NCI-H82 treated with DMSO at 0.1 percent for 48 hours (cell line): ENCODE measurements at regions not wholly inside any gene's neighbourhood (a gene's known extent, or its start where the extent isn't known, plus 50 kb on each side); places are given as distances from the start of the nearest gene placed in this dataset.
A peak's percentile ranks its signal among the peaks of the same experiment; 100 is the strongest.

Experiments
- DNase-seq: peaks from one replicate; lab custom pipeline; 2025; ENCODE audit not compliant: unreplicated experiment; lab: John Stamatoyannopoulos, UW

DNA sequence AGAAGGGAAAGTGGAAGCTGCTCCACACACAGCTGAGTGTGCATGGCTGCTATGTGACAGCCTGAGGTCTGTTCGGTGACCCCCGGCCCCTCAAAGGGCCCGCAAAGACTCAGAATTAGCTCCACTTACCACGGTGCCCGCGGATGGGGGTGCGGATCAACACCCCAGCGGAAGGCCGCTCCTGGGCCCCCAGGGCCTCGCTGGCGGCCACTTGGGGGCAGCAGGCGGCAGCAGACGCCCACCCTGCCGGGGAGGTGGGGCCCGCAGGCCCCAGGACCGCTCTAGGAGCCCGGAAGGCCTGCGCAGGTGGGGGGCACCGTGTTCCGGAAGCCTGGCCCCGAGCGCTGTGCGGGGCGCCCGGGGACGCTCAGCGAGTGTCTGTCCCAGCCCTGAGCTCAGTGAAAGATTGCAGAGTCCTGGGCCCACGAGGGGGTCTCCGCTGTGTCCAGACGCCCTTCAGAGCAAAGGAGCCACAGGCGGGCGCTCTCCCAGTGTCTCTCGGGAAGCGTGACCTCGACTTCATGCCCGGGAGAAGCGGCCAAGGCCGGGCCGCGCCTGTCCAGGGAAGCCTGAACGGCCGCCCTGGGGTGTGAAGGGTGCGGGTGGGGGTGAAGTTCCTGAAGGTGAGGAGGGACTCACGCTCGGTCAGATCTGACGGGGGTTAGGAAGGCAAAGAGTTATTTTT is 118.7 kb downstream of the VAPA start:
- no peak for DNase-seq

DNA sequence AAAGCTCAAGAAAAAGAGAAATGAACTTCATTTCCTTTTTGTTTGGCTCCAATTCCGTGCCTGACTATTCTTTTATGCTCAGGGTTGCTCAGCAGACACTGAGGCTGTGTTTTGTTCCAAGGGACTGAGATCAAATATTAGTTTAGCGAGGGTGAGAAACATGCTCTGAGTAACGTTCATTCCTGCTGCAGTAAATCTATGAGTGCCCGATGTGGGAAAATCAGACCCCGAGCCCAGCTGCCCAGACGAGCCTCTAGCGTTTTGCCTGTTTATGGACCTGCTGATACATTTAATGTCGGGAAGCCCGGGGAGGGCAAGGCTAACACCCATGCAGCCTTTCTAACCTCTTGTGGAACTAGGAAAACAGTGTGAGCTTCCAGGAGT is 119.2 kb downstream of the VAPA start:
- DNase-seq = no peak

DNA sequence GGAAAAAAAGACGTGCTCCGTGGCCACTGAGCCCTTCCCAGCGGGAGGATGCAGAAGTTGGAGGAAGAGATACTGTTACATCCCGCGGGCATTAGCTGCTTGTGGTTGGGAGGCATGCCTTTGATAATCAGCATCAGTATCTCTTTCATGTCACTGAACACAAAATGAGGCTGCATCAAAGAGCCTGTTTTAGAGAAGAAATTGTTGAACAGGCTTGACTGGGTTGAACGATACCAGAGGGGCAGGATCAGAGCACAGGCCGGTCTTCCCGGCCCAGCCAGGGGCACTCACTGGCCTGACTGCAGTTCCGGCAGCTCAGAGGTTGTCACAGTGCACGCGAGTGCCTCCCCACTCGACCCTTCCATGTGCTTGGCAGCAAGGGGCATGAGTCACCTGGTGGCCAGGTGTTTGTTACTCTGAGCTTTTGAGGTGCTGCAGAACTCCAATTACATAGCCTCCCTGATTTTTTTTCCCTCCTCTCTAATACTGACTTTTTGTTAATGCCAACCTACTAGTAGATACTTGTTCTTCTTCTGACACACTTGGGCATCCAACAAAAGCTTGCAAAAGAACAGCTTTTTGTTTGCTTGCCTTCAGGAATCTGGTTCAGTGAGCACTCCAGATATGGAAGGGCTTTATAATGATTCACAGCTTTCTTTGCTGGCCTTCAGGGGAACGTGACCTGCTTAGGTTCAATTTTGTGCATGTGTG is 121.6 kb downstream of the VAPA start:
- DNase-seq = no peak

DNA sequence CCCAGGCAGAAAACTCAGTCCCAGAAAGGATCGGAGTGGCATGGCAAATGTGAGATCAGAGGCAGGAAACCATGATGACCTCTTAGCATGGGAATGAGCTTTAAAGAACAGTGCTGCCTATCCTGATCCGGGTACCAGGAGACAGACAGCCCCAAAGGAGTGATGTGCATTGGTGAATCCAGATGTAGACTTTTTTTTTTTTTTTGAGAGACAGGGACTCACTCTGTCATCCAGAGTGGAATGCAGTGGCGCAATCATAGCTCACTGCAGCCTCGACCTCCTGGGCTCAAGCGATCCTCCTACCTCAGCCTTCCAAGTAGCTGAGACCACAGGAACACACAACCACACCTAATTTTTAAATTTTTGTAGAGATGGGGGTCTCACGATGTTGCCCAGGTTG is 122.7 kb downstream of the VAPA start:
- DNase-seq = no peak

DNA sequence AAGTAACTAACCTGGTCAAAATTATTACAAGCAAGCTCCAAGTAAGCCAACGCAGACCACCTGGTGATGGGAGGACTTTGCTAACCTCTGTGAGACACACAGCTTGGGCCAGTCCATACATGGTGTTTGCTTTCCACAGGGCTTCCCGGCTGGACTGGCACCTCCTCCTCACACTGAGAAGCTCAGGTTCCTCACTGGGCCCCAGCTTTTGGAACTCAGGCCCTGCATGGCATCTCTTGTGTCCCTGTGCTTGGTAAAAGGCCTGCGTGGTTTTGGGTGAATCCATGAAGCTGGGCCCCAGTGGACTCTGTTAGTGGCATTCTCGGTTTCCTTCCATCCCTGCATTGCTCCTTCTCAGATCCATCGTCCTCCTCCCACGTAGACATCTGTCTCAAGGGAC is 123.4 kb downstream of the VAPA start:
- no peak for DNase-seq

DNA sequence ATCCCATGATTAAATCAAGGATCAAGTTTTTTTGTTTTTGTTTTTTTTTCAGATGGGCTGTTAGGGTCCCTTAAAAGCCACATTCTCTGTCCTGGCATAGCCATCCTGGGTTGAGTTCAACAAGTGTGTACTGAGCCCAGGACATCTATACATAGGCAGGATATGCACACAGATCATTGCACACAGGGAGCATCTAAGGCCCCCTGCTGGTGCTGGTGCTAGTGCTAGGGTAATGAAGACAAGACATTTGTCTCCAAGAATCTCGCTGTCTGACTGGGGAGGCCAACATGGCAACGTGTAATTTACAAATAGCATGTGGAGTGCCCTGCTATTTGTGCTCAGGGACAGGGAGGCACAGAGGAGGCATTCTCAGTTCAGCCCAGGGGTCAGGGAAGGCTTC is 124.5 kb downstream of the VAPA start:
- DNase-seq = no peak

DNA sequence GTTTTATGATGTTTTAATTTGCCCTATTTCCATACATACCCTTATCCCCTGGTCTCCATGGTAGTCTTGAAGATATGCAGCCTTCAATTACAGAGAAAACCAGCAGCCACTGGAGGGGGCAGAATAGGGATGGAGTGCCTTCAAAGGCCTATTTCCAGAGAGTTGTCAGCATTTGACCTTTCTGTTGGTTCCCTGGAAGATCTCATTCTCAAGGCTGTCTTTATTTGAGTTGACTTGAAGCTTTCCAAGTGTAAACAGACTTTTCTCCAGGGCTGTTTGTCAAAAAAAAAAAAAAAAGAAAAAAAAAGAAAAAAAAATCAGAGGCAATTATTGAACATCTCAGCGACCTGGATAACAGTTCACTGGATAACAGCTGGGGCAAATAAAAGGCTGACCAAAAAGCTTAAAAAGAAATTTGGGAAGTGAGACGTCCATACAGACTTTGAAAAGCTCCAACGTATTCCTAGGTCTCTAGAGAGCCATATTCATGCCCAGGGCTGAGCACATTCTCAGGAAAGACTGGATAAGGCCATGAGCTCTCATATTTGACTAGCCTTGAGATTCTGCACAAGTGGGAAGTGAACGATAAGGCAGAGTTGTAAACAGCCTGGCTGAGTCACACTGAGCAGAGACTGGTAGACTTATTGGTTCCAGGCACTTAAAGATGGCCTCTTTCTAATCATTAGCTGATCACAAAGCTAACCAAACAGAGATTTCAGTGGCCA is 126.6 kb downstream of the VAPA start:
- DNase-seq = no peak

DNA sequence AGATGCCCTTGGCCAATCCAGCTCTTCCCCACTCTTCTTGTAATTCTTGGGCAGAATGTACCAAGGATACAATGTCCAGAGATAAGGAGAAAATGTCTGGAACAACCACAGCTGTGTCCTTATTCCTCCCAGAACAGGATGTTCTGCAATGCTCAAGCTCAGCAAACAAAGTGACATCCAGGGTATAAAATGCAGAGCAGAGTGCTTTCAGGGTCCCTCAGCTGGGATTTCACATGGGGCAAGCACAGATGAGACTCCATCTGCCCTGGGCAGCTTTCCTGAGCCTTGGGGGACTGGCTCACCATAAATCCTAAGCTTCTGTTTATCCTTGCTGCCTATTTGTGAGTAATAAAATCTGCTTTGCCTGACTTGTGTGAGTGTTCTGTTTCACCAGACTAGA is 127.4 kb downstream of the VAPA start:
- peak; percentile 49 for DNase-seq

DNA sequence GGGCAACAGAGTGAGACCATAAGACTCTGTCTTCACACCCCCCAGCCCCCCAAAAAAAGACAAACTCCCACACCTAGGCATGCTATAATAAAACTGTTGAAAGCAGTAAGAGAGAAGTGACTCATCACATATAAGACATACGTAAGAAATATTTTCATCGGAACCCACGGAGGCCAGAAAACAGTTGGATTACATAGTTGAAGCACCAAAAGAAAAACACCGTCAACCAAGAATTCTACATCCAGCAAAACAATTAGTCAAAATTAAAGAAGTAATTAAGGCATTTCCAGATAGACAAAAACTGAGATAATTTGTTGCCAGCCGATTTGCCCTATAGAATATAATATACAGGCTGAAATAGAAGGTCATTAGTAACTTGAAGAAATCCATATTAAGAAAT is 128.7 kb downstream of the VAPA start:
- no peak for DNase-seq

DNA sequence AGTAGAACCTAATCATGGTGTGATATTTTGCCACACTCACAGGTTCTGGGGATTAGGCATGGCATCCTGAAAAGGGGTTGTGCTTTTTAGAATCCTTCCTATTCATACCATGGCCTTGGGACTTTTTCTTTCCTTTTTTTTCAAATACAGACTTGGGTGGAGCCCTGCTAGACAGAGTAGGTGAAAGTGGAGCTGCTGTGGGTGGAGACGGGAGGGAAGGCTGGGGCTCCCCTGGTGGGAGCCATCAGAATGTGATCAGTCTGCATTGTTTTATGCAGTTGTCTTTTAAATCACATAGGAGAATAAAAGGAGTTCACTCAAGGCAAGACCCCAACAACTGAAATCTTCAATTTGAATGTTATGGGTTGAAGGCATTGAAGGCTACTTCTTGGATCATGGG is 130.2 kb downstream of the VAPA start:
- no peak for DNase-seq

DNA sequence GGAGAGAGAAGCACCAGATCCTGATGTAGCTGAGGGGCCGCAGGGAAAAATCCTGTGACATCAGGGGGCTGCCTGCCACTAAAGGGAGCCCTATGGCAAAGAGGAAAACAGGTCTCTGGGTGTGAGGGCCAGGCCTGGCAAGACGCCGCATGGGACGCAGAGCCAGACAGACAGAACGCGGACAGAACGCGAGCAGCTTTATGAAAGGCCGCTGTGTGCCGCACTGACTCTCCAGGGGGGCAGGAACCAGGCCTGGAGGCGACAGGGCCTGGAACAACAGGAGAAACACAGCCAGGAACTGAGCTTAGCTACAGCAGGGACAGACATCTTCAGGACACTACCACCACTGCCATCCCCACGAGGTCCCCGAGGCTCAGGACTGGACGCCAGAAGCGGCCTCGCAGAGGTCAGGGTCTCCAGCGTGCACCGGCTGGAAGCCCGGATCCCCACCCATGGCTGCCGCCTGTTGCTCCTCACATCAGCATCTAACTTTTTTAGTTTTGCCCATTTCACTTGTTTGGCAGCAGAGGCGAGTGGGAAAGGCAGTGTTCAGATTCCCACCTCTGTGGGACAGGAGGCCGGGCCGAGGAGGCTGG is 131.6 kb downstream of the VAPA start:
- no peak for DNase-seq

DNA sequence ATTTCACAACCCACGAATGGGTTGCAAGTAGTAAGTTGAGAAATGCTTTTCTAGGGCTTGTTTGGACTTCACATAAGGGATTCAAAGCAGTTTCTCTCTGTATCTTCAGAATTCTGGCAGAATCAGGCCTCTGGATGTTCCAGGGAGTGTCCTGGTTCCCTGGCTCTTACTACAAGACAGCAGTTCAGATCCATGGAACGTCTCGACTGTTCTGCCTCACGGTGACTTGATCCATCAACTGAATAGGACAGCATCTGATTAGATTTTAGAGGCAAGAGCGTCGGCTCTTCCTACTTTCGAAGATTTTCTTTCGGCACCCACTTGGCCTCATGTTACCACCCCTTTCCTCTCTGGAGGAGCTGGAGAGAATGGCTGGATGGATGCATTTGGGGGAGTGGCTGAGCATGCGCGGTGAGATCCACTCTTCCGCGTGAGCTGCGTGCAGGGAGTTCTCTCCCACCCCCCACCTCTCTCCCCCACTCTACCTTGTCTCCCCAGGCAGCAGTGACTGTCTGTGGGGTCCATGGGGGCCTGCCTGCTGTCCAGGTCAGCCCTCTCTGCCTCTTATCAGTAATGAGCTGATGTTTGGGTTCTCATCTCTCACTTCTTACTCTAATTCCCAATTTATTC is 132.5 kb downstream of the VAPA start:
- no peak for DNase-seq

DNA sequence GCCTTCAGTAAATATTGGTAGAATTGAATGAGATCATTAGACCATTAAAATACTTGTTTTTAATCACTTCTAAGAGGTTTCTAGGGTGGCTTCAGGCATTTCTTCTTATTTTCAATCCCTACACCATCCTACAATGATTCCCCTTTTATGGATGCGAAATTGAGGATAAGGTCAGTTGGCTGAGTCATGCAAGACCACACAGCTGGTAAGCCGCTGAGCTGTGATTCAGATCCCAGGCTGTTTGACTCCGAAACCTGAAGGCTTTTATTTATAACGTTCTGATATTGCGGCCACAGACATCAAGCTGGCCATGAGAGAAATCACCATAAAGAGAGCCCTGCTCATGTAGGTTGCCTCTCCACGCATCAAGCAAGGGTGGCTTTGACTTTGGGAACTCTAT is 133.4 kb downstream of the VAPA start:
- DNase-seq = no peak

DNA sequence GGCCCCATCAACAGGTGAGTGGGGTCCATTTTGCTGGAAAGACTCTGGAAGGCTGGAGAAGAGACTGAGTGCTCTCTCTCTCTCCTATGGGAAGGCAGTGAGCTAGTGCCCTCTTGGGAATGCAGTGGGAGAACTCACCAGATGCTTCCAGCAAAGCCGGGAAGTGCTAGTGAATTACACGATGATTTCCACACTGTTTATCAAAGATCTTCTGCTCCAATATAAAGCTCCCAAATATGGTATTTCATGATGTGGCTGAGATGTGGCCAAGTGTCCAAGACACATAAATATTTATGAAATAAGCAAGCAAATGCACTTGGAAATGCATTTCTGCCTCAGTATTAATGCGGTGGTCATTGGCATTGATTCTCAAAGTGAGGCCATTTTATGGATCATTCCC is 135.9 kb downstream of the VAPA start:
- no peak for DNase-seq

DNA sequence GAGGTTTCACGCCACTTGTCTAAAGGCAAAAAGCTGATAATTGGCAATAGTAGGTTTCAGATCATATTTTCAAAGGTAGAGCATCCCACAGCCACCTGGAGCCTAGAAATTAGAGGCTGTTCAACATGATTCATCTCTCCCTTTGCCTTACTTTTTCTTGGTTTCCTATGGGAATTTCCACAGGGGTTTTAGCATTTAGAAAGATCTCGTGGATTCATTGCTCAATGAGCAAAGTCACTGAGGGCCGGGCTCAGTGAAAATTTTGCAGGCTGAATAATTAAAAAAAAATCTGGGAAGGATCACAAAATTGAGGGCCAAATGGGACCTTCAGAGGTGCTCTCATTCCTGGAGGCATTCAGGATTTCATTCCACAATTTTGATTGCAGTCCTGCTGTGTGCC is 137.1 kb downstream of the VAPA start:
- no peak for DNase-seq

DNA sequence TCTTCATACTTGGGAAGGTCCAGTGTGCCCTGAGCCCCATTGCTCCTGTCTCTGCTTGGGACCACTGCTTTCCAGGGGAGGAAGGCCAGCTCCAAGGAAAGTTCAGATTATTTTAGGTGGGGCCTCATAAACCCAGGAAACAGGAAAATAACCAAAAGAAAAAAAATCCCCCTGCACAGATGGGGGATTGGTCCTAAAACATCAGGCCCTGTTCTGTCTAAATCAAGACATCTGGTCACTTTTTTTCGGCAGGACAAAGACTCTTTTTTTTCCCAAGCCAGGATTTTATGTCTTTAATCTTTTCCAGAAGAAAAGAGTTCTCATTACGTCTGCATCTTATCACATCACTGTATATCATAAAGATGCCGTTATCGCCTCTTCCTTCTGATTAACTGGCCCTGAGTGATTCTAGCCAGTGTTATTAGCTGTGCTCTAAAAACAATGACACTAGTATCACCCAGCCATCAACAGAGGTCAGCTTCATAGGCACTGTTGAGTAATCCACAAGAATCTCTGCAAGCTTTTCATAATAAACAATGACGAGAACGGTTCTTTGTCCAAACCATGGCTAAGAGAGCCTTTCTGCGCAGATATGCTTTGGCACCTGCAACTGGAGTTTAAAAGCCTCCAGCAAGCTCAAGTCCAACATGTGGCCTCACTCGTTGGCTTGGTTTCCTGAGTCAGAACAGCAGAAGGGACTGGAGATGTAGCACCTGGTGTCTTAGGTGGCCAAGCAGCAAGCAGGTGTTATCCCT is 138.2 kb downstream of the VAPA start:
- no peak for DNase-seq

DNA sequence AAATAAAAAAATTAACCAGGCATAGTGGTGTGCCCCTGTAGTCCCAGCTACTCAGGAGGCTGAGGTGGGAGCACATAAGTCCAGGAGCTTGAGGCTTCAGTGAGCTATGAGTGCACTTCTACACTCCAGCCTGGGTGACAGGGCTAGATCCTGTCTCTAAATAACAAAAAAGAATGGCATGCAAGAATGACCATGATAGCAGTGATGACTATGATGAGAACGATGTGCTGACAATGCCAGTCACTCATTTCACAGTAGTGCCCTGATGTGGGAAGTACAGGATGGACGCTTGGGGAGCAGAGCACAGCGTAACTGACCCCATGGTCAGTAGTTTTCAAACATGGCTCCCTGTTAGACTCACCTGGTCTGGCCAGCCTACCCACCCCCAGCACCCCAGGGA is 139.1 kb downstream of the VAPA start:
- no peak for DNase-seq

DNA sequence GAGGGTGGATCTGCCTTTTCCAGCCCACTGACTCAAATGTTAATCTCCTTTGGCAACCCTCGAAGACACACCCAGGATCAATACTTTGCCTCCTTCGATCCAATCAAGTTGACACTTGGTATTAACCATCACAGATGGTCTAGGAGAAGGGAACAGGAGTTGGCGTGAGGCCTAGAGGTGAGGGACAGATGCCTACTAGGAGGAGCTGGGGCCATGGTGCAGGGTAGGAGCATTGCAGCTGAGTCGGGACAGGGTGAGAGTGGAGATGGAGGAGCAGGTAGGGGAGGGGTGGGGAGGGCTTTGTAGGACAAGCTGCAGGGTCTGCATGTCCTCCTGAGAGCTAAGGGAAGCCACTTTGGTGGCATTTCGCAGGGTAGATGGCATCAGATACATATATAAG is 140.0 kb downstream of the VAPA start:
- no peak for DNase-seq

DNA sequence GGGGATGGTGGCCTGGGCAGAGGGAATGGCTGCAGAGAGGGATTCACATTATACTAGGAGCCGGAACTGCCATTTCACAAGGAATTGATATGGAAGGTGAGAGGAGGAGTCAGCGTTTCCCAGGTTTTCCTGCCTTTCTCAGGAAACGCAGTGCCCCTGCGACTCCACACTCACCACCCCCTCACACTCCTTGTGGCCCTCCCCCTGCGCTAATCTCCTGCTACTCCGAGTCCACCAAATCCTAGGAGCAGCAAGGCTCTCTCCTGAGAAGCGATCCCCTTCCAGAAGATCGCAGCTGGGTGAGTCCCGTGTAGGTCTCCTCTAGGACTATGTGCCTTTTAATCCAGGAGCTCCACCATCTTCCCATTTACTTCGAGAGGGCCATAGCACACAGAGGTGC is 140.6 kb downstream of the VAPA start:
- no peak for DNase-seq

DNA sequence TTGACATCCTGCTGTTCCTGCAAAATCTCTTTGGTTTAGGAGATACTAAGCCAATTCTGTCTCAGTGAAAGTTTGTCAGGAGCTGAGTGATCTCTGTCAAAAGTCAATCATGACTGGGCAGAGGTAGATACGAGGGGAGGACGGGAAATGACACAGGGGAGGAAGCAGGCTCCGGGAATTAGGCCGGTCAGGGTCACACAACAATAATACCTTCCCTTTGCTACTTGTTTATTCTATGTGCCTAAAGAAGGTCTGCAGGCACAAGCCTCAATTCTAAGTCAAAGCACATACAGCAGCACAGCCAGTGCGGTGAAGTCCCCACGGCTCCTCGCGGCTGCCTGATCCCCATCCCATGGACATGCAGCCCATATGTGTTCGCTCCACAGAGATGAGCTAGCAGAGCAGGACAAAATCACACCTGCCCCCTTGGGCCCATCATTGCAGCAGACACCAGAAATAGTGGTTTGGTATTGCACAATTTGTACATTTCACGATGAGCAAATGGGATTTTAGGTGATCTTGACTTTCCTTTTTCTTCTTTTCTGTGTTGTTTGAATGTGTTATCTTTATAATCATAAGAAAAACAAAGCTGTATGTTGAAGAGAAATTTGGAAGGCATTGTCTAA is 141.4 kb downstream of the VAPA start:
- no peak for DNase-seq
